Natural killer cell treated with Interleukin-12 subunit alpha and Interleukin-12 subunit beta and Interleukin-15 and Interleukin-18, amount 100 ng/mL, for 72 hours (primary cell): ENCODE measurements at regions not wholly inside any gene's neighbourhood (a gene's known extent, or its start where the extent isn't known, plus 50 kb on each side); places are given as distances from the start of the nearest gene placed in this dataset.

ENCODE experiments used
- ATAC-seq, 2 donors: fragments of 150-1000 bp; cut with Tn5 transposase in 1 of 2; sonication (Bioruptor Pico), chemical (Tn5 transposase) in 1 of 2; 2 replicates each; pipeline ENCODE4 v1.10.0; 2021
- DNase-seq: peaks from one replicate; pipeline ENCODE4 v3.0.0; 2022; ENCODE audit warnings: low spot score
- H3K27ac Mint-ChIP-seq, 2 donors: 1 replicate in 1 of 2; 2 replicates in 1 of 2; pipeline ENCODE4 v1.8.0; 2022; ENCODE audit warnings: mixed read lengths in 2 of 2, mild to moderate bottlenecking in 1 of 2, moderate library complexity in 1 of 2
- H3K27me3 Mint-ChIP-seq, 2 donors: 1 replicate in 1 of 2; 2 replicates in 1 of 2; pipeline ENCODE4 v1.8.0; 2022; ENCODE audit warnings: mixed read lengths in 2 of 2
- H3K36me3 Mint-ChIP-seq: one replicate; pipeline ENCODE4 v1.8.0; 2022; ENCODE audit warnings: mixed read lengths
- H3K4me1 Mint-ChIP-seq, 2 donors: 1 replicate in 1 of 2; 2 replicates in 1 of 2; pipeline ENCODE4 v1.8.0; 2022; ENCODE audit warnings: low read depth in 2 of 2, mixed read lengths in 2 of 2, mild to moderate bottlenecking in 1 of 2
- H3K4me3 Mint-ChIP-seq: one replicate; pipeline ENCODE4 v1.8.0; 2022; ENCODE audit warnings: mixed read lengths
- H3K9me3 Mint-ChIP-seq: 2 replicates; pipeline ENCODE4 v1.8.0; 2022; ENCODE audit warnings: mixed read lengths

GRCh38 chr4:112896609-112897190 lies 152.8 kb upstream of the ANK2 start:
- H3K9me3 Mint-ChIP-seq = no peaks in the 10 kb centered on the region
- no peaks in the 10 kb centered on the region for H3K4me1 Mint-ChIP-seq
- H3K36me3 Mint-ChIP-seq = no peaks in the 10 kb centered on the region
- no peak overlapping the region for H3K4me3 Mint-ChIP-seq
- no peak overlapping the region for H3K27ac Mint-ChIP-seq
- ATAC-seq (no peak), DNase-seq (no peak)
- peaks cover 0 to 17% of the 10 kb centered on the region in 2 donors for H3K27me3 Mint-ChIP-seq

DNA sequence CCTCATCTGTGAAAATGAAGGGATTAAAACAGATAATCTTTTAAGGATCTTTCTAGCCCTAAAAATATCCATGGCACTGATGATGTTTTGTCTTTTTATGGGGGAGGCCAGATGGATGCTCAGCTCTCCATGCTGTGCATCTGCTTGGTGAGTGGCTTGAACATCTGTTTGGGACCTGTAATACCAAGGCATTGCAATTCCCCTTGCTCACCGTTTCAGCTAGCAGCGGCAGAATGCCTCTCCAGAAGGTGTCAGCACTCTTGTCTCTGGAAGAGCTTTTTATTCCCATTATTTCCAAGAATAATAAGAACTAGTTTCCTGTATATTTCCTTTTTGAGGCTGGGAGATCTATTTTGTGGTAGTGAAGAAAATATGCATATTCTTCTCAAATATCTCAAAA lies 151.9 kb upstream of the ANK2 start:
- no peak for ATAC-seq
- H3K36me3 Mint-ChIP-seq = no peaks in the 10 kb centered on the region
- H3K4me3 Mint-ChIP-seq = no peak overlapping the region
- H3K9me3 Mint-ChIP-seq = no peaks in the 10 kb centered on the region
- H3K4me1 Mint-ChIP-seq = no peaks in the 10 kb centered on the region
- no peak for DNase-seq
- H3K27me3 Mint-ChIP-seq = peaks cover 0 to 17% of the 10 kb centered on the region in 2 donors
- H3K27ac Mint-ChIP-seq = no peak overlapping the region

- Mint-ChIP-seq H3K27me3 (peaks cover 0 to 17% of the 10 kb centered on the region in 2 donors), H3K4me1 (no peaks in the 10 kb centered on the region), H3K4me3 (no peak overlapping the region), H3K36me3 (no peaks in the 10 kb centered on the region), H3K9me3 (no peaks in the 10 kb centered on the region), H3K27ac (no peak overlapping the region)
- no peak for ATAC-seq
- no peak for DNase-seq
These were observed 150.9 kb upstream of the ANK2 start for GRCh38 chr4:112898357-112899141.

DNA sequence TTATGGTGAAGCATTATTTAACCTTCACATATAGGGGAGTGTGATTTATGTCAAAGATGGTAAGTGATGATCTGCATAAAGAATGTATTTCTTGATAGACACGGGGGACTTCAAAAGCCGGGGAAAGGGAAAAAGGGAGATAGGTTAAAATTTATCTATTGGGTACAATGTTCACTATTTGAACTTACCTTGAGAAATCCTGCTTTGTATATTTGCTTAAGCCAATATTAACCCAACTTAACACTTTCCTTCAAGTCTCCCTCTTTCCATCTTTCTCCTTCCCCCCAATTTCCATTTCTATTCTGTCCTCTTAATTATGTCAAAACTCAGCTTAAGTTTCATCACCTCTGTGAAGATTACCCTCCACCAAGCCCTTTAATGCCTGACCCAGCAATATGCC lies 149.0 kb upstream of the ANK2 start:
- Mint-ChIP-seq H3K9me3 (no peaks in the 10 kb centered on the region), H3K4me3 (no peak overlapping the region), H3K27me3 (peaks cover 0 to 17% of the 10 kb centered on the region in 2 donors), H3K4me1 (no peaks in the 10 kb centered on the region), H3K27ac (no peak overlapping the region), H3K36me3 (no peaks in the 10 kb centered on the region)
- no peak for DNase-seq
- ATAC-seq = no peak

DNA sequence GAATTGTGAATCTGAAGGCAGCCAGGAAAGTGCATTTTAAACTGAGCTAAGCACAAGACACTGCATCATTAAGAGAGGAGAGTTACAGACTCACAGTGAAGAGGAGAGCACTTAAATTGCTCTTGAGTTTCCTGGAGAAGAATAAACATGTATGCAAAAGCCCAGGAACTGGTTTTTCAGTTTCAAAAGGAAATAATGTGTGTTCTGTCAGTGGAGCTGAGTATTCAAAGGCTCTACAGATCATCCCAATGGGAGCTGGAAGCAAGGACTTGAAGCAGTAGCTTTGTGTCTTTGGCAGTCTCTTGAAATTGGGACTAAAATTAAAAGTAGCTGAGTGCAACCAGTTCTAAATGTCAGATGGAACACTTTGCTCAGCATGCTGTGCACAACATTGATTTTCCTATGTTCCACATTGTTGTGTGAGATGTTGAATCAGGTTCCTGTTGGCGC lies 147.5 kb upstream of the ANK2 start:
- Mint-ChIP-seq H3K27ac (no peak overlapping the region), H3K4me3 (no peak overlapping the region), H3K9me3 (peaks cover 3% of the 10 kb centered on the region), H3K36me3 (no peaks in the 10 kb centered on the region), H3K27me3 (peaks cover 6 to 25% of the 10 kb centered on the region in 2 donors), H3K4me1 (no peaks in the 10 kb centered on the region)
- DNase-seq = no peak
- ATAC-seq = no peak

- no peak overlapping the region for H3K4me3 Mint-ChIP-seq
- ATAC-seq = no peak
These were observed 143.7 kb upstream of the ANK2 start for GRCh38 chr4:112905728-112906127.

DNA sequence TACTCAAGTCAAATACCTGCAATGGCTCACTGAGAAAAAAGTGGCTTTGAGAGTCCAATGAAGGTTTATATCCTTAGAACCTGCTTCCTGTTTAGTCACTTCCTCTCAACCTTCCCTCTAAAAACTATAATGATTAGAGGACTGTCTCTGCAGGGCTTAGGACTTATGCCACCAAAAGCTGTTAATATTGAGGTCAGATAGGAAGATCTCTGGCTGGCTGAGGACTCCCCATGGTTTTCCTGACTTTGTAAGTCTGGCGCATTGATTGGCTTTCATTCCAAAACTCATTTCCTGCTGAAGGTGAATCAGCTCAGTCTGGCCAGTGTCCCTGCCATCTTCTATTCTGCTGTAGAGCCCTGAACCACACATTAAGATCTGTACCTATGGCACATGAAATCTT lies 140.9 kb upstream of the ANK2 start:
- DNase-seq = no peak
- Mint-ChIP-seq H3K27ac (no peak overlapping the region), H3K4me1 (no peaks in the 10 kb centered on the region), H3K27me3 (peaks cover 10 to 17% of the 10 kb centered on the region in 2 donors), H3K36me3 (no peaks in the 10 kb centered on the region), H3K4me3 (no peak overlapping the region), H3K9me3 (peaks cover 3% of the 10 kb centered on the region)
- no peak for ATAC-seq

More at GRCh38 chr4:112905728-112906127, 143.7 kb upstream of the ANK2 start:
- peaks cover 3% of the 10 kb centered on the region for H3K9me3 Mint-ChIP-seq
- no peaks in the 10 kb centered on the region for H3K36me3 Mint-ChIP-seq
- DNase-seq = no peak
- H3K27me3 Mint-ChIP-seq = peaks cover 10 to 19% of the 10 kb centered on the region in 2 donors
- no peaks in the 10 kb centered on the region for H3K4me1 Mint-ChIP-seq
- no peak overlapping the region for H3K27ac Mint-ChIP-seq

DNA sequence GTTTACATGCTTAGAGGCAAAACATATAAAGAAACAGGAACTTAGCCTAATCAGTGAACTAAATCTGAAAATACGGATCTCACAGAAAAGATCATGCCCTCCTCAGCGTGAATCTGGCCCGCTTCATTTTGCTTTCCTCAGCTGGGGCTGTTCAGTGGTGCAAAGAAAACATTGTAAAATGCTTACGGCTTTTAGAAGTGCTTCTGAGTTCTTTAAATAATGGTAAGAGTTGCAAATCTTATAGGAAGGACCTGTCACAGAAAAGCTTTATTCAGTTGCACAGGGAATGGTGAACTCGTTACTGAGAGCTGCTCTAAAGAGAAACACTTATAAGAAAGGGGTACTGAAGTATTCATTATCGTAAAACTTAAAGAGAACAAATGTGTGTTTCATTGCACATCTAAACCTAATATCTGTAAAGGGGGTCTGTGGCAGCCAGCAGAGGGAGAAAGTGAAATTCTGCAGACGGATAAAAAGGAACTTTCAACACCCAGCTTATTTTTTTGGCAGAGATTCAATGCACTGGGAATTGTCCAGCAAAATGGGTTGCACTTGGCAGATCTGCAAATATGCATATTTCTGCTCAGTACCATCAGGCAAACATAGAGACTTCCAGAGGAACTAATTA lies 139.2 kb upstream of the ANK2 start:
- no peak overlapping the region for H3K4me3 Mint-ChIP-seq
- H3K27me3 Mint-ChIP-seq = peaks cover 10 to 17% of the 10 kb centered on the region in 2 donors
- peaks cover 3% of the 10 kb centered on the region for H3K9me3 Mint-ChIP-seq
- DNase-seq = no peak
- H3K36me3 Mint-ChIP-seq = no peaks in the 10 kb centered on the region
- H3K4me1 Mint-ChIP-seq = no peaks in the 10 kb centered on the region
- H3K27ac Mint-ChIP-seq = no peak overlapping the region
- ATAC-seq = no peak

GRCh38 chr4:112916868-112917267 lies 132.6 kb upstream of the ANK2 start:
- DNase-seq (no peak), ATAC-seq (no peak)
- H3K36me3 Mint-ChIP-seq = no peaks in the 10 kb centered on the region
- H3K27ac Mint-ChIP-seq = no peak overlapping the region
- no peaks in the 10 kb centered on the region for H3K9me3 Mint-ChIP-seq
- H3K4me1 Mint-ChIP-seq = no peaks in the 10 kb centered on the region
- H3K4me3 Mint-ChIP-seq = no peak overlapping the region
- no peaks in the 10 kb centered on the region for H3K27me3 Mint-ChIP-seq

- DNase-seq (no peak), ATAC-seq (no peak)
- Mint-ChIP-seq H3K9me3 (no peaks in the 10 kb centered on the region), H3K36me3 (no peaks in the 10 kb centered on the region), H3K4me1 (no peaks in the 10 kb centered on the region), H3K4me3 (no peak overlapping the region), H3K27me3 (no peaks in the 10 kb centered on the region), H3K27ac (no peak overlapping the region)
These were observed 125.9 kb upstream of the ANK2 start for GRCh38 chr4:112923516-112923915.

DNA sequence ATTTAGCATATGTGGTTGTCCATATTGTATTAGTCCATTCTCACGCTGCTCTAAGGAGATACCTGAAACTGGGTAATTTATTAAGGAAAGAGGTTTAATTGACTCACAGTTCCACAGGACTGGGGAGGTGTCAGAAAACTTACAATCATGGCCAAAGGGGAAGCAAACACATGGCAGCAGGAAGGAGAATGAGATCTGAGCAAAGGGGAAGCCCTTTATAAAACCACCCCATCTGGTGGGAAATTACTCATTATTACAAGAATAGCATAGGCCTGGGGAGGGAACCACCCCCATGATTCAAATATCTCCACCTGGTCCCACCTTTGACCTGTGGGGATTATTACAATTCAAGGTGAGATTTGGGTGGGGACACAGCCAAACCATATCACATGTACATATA lies 122.6 kb upstream of the ANK2 start:
- Mint-ChIP-seq H3K4me1 (no peaks in the 10 kb centered on the region), H3K9me3 (no peaks in the 10 kb centered on the region), H3K27ac (no peak overlapping the region), H3K27me3 (peaks cover 0 to 5% of the 10 kb centered on the region in 2 donors), H3K36me3 (no peaks in the 10 kb centered on the region), H3K4me3 (no peak overlapping the region)
- DNase-seq (no peak), ATAC-seq (no peak)

- peaks cover 0 to 5% of the 10 kb centered on the region in 2 donors for H3K27me3 Mint-ChIP-seq
- H3K27ac Mint-ChIP-seq = no peak overlapping the region
- DNase-seq (no peak), ATAC-seq (no peak)
- no peaks in the 10 kb centered on the region for H3K36me3 Mint-ChIP-seq
- no peaks in the 10 kb centered on the region for H3K4me1 Mint-ChIP-seq
- H3K9me3 Mint-ChIP-seq = no peaks in the 10 kb centered on the region
- no peak overlapping the region for H3K4me3 Mint-ChIP-seq
These were observed 121.9 kb upstream of the ANK2 start for GRCh38 chr4:112927544-112927943.

DNA sequence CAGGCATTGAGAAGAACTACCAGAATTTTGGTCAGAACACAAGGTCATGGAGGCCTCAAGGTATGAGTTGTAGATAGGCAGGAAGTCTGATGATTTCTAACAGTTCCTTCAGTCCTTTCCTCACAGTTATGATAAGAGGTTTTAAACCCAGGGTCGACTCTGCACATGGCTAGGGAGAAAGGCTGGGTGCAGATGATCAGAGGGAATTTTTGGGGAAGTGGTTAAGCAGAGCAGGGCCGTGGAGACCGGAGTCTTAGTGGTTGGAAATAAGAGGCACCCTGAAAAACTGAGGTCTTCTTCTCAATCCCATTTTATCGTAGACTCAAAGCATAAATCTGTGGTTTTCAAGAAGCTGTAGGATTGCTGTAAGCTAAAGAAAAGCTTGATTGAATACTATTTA lies 118.5 kb upstream of the ANK2 start:
- no peaks in the 10 kb centered on the region for H3K4me1 Mint-ChIP-seq

DNA sequence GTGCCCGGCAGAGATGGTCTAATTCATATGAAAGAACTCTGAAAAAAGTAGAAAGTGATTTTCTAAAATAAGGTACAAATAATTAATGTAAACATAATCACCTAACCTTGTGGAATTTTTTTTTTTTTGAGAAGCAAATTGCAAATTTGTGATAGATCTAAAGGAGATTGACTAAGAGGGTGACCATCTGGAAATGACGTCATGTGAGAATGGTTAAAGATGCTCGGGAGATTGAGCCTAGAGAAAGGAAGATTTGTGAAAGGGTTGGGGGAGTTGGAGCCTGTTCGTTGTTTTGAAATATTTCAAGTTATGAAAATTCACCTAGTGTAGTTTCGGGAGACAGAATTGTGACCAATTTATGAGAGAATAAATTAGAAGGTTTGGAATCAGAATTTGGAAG lies 115.7 kb upstream of the ANK2 start:
- Mint-ChIP-seq H3K27me3 (peaks cover 2 to 13% of the 10 kb centered on the region in 2 donors), H3K4me1 (no peaks in the 10 kb centered on the region), H3K27ac (no peak overlapping the region), H3K9me3 (no peaks in the 10 kb centered on the region), H3K4me3 (no peak overlapping the region), H3K36me3 (no peaks in the 10 kb centered on the region)
- DNase-seq (no peak), ATAC-seq (no peak)

More for the DNA sequence above, 118.5 kb upstream of the ANK2 start:
- Mint-ChIP-seq H3K9me3 (no peaks in the 10 kb centered on the region), H3K4me3 (no peak overlapping the region), H3K36me3 (no peaks in the 10 kb centered on the region), H3K27ac (no peak overlapping the region), H3K27me3 (peaks cover 2 to 13% of the 10 kb centered on the region in 2 donors)
- ATAC-seq (no peak), DNase-seq (no peak)
